Activated T-cell treated with anti-CD3 and anti-CD28 coated beads for 48 hours (primary cell): ENCODE measurements at regions not wholly inside any gene's neighbourhood (a gene's known extent, or its start where the extent isn't known, plus 50 kb on each side); places are given as distances from the start of the nearest gene placed in this dataset.
"Not testable (repeated sequence)": the region's sequence is repeated elsewhere in the genome, so short reads cannot be mapped to it uniquely, and the experiment has no call there.

ENCODE experiments used
- DNase-seq: peaks from one replicate; pipeline ENCODE4 v3.0.0-alpha.2; 2020; ENCODE audit warnings: low read depth

DNA sequence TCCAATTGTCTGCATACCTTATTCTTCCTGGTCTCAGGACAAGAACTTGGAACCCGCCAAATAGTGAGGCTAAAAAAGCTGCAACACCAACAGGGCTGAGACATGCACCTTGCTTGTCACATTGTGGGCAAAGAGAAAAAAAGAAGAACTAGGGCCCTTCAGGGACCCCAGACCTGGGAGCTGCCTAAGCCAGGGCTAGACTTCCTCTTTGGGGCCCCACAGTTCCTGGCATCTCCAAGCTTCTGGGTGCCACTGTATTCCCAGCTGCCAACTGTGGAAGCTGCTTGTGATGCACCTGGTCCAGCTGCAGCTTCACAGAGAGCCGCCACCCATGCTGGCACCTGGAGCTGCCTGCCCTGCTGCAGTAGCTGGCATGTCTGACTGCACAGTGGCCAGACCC is 370.6 kb downstream of the CD83 start:
- no peak for DNase-seq

DNA sequence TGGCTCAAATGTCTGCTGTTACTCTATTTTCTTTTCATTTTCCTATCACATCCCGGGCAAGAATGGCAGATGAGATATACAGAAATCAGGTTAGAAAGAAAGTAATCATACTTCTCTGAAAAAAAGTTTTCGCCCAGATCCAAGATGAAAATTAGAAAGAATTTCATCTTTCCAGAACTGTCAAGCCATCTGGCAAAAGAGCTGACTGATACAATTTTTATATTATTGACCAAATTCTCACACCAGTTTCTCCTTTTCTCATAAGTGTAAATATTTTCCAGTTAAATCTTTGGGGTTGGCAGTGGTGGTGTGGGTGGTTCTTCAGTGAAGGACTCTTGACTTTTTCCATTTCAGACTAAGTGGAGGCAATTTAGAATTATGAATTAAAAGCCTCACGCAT is 371.9 kb downstream of the CD83 start:
- DNase-seq: no peak

GRCh38 chr6:14498748-14499147 is 381.2 kb downstream of the CD83 start:
- DNase-seq: no peak

GRCh38 chr6:14499309-14499708 is 381.7 kb downstream of the CD83 start:
- DNase-seq: no peak

DNA sequence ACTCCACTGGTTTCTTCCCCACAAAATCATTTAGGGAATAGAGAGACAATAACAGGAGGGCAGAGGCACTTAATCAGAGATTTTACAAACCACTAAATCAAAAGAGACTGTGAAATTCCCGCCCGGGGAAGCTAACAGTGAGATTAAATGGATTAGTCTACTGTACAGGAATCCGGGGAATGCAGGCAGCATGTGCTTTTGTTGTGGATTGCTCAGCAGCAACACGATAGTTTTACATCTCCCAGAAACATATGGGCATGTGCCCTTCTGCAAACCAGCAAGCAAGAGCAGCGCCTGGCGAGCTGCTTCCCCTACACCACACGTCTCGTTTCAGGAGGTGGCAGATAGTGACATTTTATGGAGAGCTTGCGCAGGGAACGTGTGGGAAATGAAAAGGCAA is 382.3 kb downstream of the CD83 start:
- no peak for DNase-seq

DNA sequence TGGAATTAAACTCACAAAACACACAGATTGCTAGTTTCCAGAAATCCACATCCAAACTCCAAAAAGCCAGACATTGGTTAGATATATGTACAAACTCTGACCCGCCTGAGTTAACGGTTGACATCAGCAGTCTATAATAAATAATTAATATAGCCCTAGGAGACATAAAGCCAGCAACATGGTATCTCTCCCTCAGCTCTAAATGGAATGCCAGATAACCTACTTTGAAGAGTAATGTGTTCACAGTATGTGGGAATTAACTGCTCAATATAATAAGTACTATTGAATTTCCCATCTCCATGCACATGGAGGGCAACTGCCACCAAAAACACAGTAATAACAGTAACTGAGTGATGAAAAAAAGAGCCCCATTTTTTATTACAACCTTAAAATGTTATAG is 383.2 kb downstream of the CD83 start:
- DNase-seq: no peak

DNA sequence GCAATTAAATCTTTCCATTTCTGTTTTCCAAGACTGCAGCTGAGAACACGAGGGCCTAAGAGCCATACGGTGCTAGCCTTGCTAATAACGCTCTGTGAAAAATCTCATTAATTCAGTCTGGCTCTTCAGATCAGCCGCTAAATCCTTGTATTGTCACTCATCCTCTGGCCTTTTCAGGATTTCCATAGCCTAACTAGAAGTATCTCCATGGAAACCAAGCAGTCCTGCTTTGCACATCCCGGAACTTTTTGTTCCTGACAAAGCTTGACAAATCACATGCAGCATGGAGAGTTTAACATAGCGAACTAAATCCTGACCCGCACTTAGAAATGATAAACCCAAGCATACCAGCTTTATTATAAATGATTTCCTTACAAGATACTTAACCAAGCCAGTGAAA is 383.7 kb downstream of the CD83 start:
- DNase-seq: no peak

GRCh38 chr6:14501914-14502313 is 384.3 kb downstream of the CD83 start:
- DNase-seq: no peak

GRCh38 chr6:14502551-14502950 is 385.0 kb downstream of the CD83 start:
- no peak for DNase-seq

DNA sequence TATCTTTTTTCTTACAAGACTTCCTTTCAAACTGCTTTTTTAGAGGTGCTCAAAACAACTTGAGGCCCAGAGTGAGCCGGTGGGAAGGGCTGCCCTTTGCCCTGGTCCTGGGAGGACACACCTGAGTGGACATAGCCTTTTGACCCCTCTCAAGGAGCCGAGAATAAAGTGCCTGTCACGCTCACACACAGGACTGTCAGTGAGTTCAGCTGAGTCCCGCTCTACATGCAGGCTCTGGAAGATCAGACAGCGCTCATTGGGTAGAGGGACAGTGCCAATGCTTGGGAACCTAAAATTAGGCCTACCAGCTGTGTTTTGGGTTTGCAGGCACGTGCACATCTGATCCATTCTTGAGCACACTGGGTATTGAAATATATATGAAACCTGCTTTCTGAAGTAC is 387.8 kb downstream of the CD83 start:
- no peak for DNase-seq

- DNase-seq: no peak
These were observed 389.2 kb downstream of the CD83 start for GRCh38 chr6:14506656-14507246.

- no peak for DNase-seq
These were observed 391.5 kb downstream of the CD83 start for GRCh38 chr6:14509120-14509519.

GRCh38 chr6:14510038-14510437 is 392.5 kb downstream of the CD83 start:
- no peak for DNase-seq

- DNase-seq: no peak
These were observed 393.6 kb downstream of the CD83 start for GRCh38 chr6:14511061-14511586.

DNA sequence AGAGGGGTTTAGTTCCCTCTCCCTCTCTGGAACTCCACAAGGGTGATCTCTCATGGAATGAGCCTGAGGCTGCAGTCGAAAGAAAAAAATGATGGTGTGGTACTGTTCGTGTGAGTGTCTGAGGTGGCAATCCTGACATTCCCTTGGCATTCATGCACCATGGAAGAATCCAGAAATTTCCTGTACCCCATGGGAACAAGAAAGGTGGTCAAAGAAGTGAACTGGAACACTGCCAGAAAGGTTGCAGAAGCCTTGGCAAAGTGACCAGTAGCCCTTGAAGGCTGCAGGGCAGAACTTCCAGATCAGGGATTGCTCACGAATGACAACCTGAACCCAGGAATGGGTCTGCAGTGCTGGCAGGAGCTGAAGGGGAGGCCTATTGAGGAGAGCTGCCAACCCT is 394.7 kb downstream of the CD83 start:
- no peak for DNase-seq

DNA sequence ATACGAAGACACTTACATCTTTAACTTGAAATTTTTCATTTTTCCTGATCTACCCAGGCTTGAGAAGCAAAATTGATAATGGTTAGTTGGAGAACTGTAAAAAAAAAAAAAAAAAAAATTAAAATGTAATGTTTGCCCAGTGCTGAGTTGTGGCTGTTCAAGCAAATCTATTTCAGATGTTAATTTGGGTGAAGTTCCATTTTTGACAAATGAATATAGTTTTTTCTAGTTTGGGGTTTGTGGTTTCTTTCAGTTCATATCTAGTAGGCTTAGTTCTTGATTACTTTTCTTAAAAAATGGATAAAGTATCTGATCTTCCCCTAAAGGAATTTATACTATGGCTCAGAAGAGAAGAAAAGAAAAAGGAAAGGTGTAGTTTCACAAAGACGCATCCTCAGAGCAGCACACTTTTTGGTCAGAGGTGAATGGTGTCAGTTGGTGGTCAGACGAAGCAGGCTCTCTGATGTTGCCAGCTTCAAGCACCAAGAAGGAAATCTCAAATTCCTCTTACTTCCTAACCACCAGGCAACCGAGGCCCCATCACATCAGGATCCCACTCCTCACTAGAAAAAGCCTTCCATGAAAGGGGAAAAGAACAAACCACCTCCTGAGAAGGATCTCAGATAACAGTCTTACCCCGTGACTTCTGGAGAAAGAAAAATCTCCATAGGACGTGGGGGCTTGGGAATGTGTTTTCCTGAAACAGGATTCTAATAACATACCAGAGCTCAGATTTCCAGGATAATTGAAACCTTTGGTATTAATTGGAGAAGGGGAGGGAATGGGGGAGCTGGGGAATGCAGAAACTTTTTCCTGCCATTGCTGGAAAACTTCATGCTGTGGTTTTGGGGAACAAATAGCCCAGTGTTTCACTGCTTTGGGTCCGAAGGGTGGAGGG is 396.2 kb downstream of the CD83 start:
- no peak for DNase-seq

DNA sequence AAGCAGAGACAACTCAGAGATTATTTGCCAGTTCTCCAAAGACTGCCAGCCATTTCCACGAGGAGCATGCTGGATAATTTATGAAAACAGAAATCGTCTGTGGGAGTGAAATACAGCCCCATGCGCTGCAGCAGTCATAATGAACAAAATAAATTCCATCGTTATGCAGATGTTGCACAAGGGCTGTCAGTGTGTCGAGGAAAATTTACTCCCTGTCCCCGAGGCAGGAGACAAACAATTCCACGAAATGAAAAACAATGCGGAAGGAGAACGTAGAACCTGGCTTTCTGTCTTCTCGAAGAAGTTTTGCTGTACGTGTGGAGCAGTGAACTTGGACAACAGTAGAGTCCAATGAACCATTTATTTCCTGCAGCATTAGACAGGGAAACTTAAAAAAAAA is 399.4 kb downstream of the CD83 start:
- DNase-seq: no peak

DNA sequence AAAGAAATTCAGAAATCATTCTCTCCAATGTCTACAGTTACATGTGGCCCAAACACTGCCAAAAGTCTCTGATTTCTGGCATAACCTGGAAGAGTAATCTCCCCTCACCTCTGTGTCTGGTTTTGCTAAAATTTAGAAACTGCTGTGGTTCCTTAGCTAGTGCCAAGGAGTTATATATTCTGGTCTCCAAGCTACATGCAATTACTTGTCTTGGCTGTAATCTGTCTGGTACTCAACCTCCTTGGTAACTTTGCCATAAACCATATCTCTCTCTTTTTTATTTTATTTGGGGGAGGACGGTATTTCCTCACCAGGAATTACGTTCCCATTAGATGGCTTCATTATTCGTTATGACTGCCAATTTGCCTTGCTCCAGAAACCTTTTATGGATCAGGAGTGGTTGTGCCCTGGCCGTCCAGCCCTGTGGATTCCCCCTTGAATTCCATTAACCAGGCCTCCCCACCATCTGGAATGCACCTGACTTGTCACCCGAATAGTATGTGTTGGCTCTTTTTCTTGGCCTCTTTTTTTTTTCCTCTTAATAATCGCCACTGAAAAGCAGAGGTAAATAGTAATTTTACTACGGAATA is 400.0 kb downstream of the CD83 start:
- DNase-seq: no peak

DNA sequence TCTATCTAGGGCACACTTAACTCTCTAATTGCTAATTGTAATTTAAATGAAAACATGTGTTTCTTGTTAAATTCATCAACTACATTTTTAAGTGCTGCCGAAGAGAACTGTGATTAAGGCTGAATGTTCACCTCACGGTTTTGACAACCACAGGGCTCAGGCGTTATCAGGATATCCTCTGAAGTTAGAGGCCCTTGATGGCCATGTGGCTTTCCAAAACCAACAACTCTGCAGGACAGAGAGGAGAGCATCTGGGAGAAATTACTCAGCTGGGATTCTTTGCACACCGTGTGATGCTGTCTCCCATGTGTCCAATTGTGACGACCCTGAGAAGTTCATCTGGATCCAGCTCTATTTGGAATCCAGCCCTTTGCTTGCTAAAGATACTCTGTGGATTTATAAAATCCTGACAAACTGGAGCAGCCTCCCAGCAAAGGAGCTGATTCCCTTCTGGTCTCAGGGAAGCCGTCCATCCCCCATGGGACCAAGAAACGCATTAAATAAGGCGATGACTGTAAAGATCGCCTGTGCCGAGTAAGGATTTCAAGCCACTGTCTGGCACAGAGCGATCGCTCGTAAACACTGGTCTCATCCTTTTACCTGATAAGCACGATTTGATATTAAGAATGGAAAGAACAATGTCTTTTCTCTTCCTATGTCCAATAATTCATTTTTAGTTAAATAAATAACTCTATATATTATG is 401.1 kb downstream of the CD83 start:
- no peak for DNase-seq

- DNase-seq: no peak
These were observed 402.5 kb downstream of the CD83 start for GRCh38 chr6:14520029-14520428.

- no peak for DNase-seq
These were observed 403.0 kb downstream of the CD83 start for GRCh38 chr6:14520536-14520935.

DNA sequence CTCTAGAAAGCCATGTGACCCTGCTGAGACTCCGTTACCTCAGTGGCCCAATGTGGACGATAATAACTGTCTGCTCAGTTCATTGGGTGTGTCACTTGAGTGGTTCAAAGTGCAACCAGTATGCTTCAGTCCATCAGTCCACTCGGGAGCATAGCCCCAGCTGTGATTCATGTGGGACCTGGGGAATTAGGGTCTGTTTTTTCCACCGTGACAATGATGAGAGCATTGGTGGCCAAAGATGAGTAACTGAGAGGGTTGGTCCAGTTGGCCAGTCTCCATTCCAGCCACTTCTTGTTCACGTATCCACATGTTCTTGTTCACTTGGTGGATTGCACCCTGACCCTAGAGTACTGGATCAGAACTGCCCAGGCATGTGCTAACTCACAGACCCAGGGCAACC is 403.6 kb downstream of the CD83 start:
- DNase-seq: no peak

- not testable (repeated sequence) for DNase-seq
These were observed 404.3 kb downstream of the CD83 start for GRCh38 chr6:14521861-14522260.
